ENCODE measurements at regions not wholly inside any gene's neighbourhood (a gene's known extent, or its start where the extent isn't known, plus 50 kb on each side); places are given as distances from the start of the nearest gene placed in this dataset.

DNA sequence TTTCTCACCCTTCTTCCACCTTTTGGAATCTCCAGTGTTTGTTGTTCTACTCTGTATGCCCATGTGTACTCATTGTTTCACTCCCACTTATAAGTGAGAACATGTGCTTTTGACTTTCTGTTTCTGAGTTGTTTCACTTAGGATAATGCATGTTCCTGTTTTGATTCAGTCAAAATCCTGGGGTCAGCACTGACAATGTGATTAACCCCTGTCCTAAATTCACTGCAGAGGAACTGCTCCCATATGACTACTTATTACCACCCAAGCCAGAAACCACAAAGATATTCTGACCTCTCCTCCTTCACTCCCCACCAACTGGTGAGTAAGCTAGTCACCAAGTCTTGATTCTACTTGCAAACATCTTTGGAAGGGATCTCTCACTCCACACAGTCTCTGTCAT, 251.4 kb upstream of the TCF4 start:
- TF ChIP-seq, protein P1, sequence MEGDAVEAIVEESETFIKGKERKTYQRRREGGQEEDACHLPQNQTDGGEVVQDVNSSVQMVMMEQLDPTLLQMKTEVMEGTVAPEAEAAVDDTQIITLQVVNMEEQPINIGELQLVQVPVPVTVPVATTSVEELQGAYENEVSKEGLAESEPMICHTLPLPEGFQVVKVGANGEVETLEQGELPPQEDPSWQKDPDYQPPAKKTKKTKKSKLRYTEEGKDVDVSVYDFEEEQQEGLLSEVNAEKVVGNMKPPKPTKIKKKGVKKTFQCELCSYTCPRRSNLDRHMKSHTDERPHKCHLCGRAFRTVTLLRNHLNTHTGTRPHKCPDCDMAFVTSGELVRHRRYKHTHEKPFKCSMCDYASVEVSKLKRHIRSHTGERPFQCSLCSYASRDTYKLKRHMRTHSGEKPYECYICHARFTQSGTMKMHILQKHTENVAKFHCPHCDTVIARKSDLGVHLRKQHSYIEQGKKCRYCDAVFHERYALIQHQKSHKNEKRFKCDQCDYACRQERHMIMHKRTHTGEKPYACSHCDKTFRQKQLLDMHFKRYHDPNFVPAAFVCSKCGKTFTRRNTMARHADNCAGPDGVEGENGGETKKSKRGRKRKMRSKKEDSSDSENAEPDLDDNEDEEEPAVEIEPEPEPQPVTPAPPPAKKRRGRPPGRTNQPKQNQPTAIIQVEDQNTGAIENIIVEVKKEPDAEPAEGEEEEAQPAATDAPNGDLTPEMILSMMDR (IDR thresholded peaks at IDR 0.05): no peak
- no peak for TF ChIP-seq POLR2A (IDR thresholded peaks at IDR 0.05)
